Smooth muscle cell (in vitro differentiated cells): ENCODE measurements at regions not wholly inside any gene's neighbourhood (a gene's known extent, or its start where the extent isn't known, plus 50 kb on each side); places are given as distances from the start of the nearest gene placed in this dataset.

ENCODE experiments used
- DNase-seq: peaks from one replicate; lab custom pipeline; 2025; ENCODE audit not compliant: unreplicated experiment; lab: John Stamatoyannopoulos, UW
- H2AFZ ChIP-seq: fragments of 200-600 bp; sonication (generic); 2 replicates; pipeline ENCODE4 v1.6.0; 2016; ENCODE audit warnings: antibody characterized with exemption, low read depth, mild to moderate bottlenecking
- H3F3A ChIP-seq: fragments of 200-600 bp; sonication (generic); 2 replicates; pipeline ENCODE4 v1.6.0; 2017; ENCODE audit warnings: antibody characterized with exemption, low read depth
- H3K27ac ChIP-seq: fragments of 200-600 bp; sonication (generic); 2 replicates; pipeline ENCODE4 v1.5.1; 2016; ENCODE audit warnings: low read depth, mild to moderate bottlenecking
- H3K27me3 ChIP-seq: fragments of 200-600 bp; sonication (generic); 2 replicates; pipeline ENCODE4 v1.6.1; 2016; ENCODE audit warnings: low read depth, mild to moderate bottlenecking
- H3K36me3 ChIP-seq: fragments of 200-600 bp; sonication (generic); 2 replicates; pipeline ENCODE4 v1.5.1; 2016; ENCODE audit warnings: low read depth
- H3K4me1 ChIP-seq: fragments of 200-600 bp; sonication (generic); 2 replicates; pipeline ENCODE4 v1.5.1; 2016; ENCODE audit warnings: low read depth
- H3K4me2 ChIP-seq: fragments of 200-600 bp; sonication (generic); 2 replicates; pipeline ENCODE4 v1.6.0; 2016; ENCODE audit warnings: mild to moderate bottlenecking
- H3K4me3 ChIP-seq: fragments of 200-600 bp; sonication (generic); 2 replicates; pipeline ENCODE4 v1.5.1; 2016; ENCODE audit warnings: mild to moderate bottlenecking
- H3K79me2 ChIP-seq: fragments of 200-600 bp; sonication (generic); 2 replicates; pipeline ENCODE4 v1.6.0; 2016; ENCODE audit warnings: low read depth, mild to moderate bottlenecking
- H3K9ac ChIP-seq: fragments of 200-600 bp; sonication (generic); 2 replicates; pipeline ENCODE4 v1.6.0; 2016; ENCODE audit warnings: low read depth
- H3K9me3 ChIP-seq: fragments of 200-600 bp; sonication (generic); replicated peaks from 2 replicates; pipeline ENCODE4 v1.5.1; 2016; ENCODE audit warnings: low read depth
- H4K20me1 ChIP-seq: fragments of 200-600 bp; sonication (generic); 2 replicates; pipeline ENCODE4 v1.6.0; 2016; ENCODE audit warnings: low read depth
- CTCF ChIP-seq: fragments of 200-600 bp; sonication (generic); IDR thresholded peaks from 2 replicates; pipeline ENCODE4 v1.5.1; 2017; ENCODE audit warnings: borderline replicate concordance, mild to moderate bottlenecking, antibody characterized with exemption; ENCODE audit not compliant: insufficient read depth, poor library complexity, severe bottlenecking
- WGBS: methylation state at CpG from one replicate; pipeline ENCODE4 v1.1.7; 2016; ENCODE audit warnings: low lambda C conversion rate; 5-methylcytosine and 5-hydroxymethylcytosine counted together

- Histone ChIP-seq H3K36me3 (no peaks in the 10 kb centered on the region), H3K79me2 (no peaks in the 10 kb centered on the region), H3K4me2 (no peak overlapping the region), H3K27ac (no peak overlapping the region), H3K9ac (no peak overlapping the region), H2AFZ (no peak overlapping the region), H3K9me3 (no peaks in the 10 kb centered on the region), H3K4me3 (no peak overlapping the region), H4K20me1 (no peaks in the 10 kb centered on the region), H3K4me1 (no peaks in the 10 kb centered on the region), H3F3A (no peaks in the 10 kb centered on the region), H3K27me3 (no peaks in the 10 kb centered on the region)
- no peak for DNase-seq
- WGBS: 98% methylated on average over 2 of the region's 2 CpGs
- no peak for TF ChIP-seq CTCF
Measured at GRCh38 chr4:30617836-30618235, 102.3 kb upstream of the PCDH7 start.

GRCh38 chr4:30619679-30620078, 100.5 kb upstream of the PCDH7 start:
- no peaks in the 10 kb centered on the region for H3K79me2 ChIP-seq
- H3K27me3 ChIP-seq: no peaks in the 10 kb centered on the region
- TF ChIP-seq CTCF: no peak
- peak overlapping the region; percentile 25 for H3K4me2 ChIP-seq
- H3K36me3 ChIP-seq: no peaks in the 10 kb centered on the region
- no peak overlapping the region for H3K9ac ChIP-seq
- no peaks in the 10 kb centered on the region for H3K4me1 ChIP-seq
- DNase-seq: no peak
- H2AFZ ChIP-seq: no peak overlapping the region
- H3K9me3 ChIP-seq: no peaks in the 10 kb centered on the region
- 0% methylated on average over 1 of the region's 1 CpG for WGBS
- no peaks in the 10 kb centered on the region for H4K20me1 ChIP-seq
- H3K4me3 ChIP-seq: no peak overlapping the region
- H3K27ac ChIP-seq: no peak overlapping the region
- no peaks in the 10 kb centered on the region for H3F3A ChIP-seq

GRCh38 chr4:30620711-30621110, 99.5 kb upstream of the PCDH7 start:
- Histone ChIP-seq H4K20me1 (no peaks in the 10 kb centered on the region), H3K4me3 (no peak overlapping the region), H3K27ac (no peak overlapping the region), H3K4me1 (no peaks in the 10 kb centered on the region), H3K79me2 (no peaks in the 10 kb centered on the region), H3K9me3 (no peaks in the 10 kb centered on the region), H3F3A (no peaks in the 10 kb centered on the region), H3K9ac (no peak overlapping the region), H3K27me3 (no peaks in the 10 kb centered on the region), H3K36me3 (no peaks in the 10 kb centered on the region), H3K4me2 (no peak overlapping the region), H2AFZ (no peak overlapping the region)
- DNase-seq: no peak
- TF ChIP-seq CTCF: no peak
- WGBS: 87% methylated on average over 1 of the region's 1 CpG

GRCh38 chr4:30630431-30630830, 89.7 kb upstream of the PCDH7 start:
- H2AFZ ChIP-seq: no peak overlapping the region
- H3K27me3 ChIP-seq: no peaks in the 10 kb centered on the region
- no peak overlapping the region for H3K27ac ChIP-seq
- no peak for TF ChIP-seq CTCF
- WGBS: 36% methylated on average over 3 of the region's 3 CpGs
- no peak overlapping the region for H3K4me3 ChIP-seq
- H3K79me2 ChIP-seq: no peaks in the 10 kb centered on the region
- DNase-seq: no peak
- no peaks in the 10 kb centered on the region for H3K9me3 ChIP-seq
- H3K4me1 ChIP-seq: no peaks in the 10 kb centered on the region
- no peak overlapping the region for H3K4me2 ChIP-seq
- no peaks in the 10 kb centered on the region for H4K20me1 ChIP-seq
- H3K9ac ChIP-seq: no peak overlapping the region
- no peaks in the 10 kb centered on the region for H3K36me3 ChIP-seq
- H3F3A ChIP-seq: no peaks in the 10 kb centered on the region
